ENCODE measurements at regions not wholly inside any gene's neighbourhood (a gene's known extent, or its start where the extent isn't known, plus 50 kb on each side); places are given as distances from the start of the nearest gene placed in this dataset.

- H3K4me1 Mint-ChIP-seq = no peaks in the 10 kb centered on the region
- Histone ChIP-seq H3K4me2 (replicated peaks; ENCODE audit: extremely low read depth, low read length, poor library complexity, severe bottlenecking) (no peak overlapping the region), H3K27ac (ENCODE audit: low read depth in 1 of 2, low read length in 2 of 2) (no peak overlapping the region), H2AFZ (ENCODE audit: insufficient read depth, low read depth, low read length, poor library complexity, severe bottlenecking) (no peak overlapping the region), H3K27me3 (ENCODE audit: control insufficient read depth in 2 of 2, insufficient read depth in 2 of 2, low read length in 2 of 2) (no peaks in the 10 kb centered on the region), H3K4me3 (replicated peaks in 1 of 3; ENCODE audit: low read depth in 2 of 3, low read length in 3 of 3) (no peak overlapping the region), H3K4me1 (ENCODE audit: control insufficient read depth in 1 of 2, insufficient read depth in 2 of 2, low read length in 2 of 2) (no peaks in the 10 kb centered on the region), H3K9ac (ENCODE audit: insufficient read depth, low read length, poor library complexity, severe bottlenecking) (no peak overlapping the region), H4K20me1 (ENCODE audit: insufficient read depth, low read length) (no peaks in the 10 kb centered on the region), H3K79me2 (ENCODE audit: insufficient read depth, low read length) (no peaks in the 10 kb centered on the region), H3K36me3 (replicated peaks in 1 of 2; ENCODE audit: control insufficient read depth in 1 of 2, insufficient read depth in 2 of 2, low read length in 2 of 2) (no peaks in the 10 kb centered on the region), H3K9me3 (replicated peaks in 1 of 2; ENCODE audit: control insufficient read depth in 1 of 2, insufficient read depth in 1 of 2, low read length in 2 of 2) (no peaks in the 10 kb centered on the region)
- H3K36me3 Mint-ChIP-seq = no peaks in the 10 kb centered on the region
- no peak for TF ChIP-seq CTCF (IDR thresholded peaks at IDR 0.05)
- WGBS (ENCODE audit: insufficient coverage) = no CpG with 5 or more reads among the region's 2 CpGs
- no peaks in the 10 kb centered on the region for H3K27me3 Mint-ChIP-seq (ENCODE audit: low read depth in 3 of 3)
- H3K9me3 Mint-ChIP-seq = no peaks in the 10 kb centered on the region
- no peak for DNase-seq
- intact Hi-C loops (cut with micrococcal nuclease) = no loop called here
- H3K4me3 Mint-ChIP-seq = no peak overlapping the region
- no peak overlapping the region for H3K27ac Mint-ChIP-seq
These were observed 477.5 kb upstream of the SEMA3D start for GRCh38 chr7:85664341-85664740.

DNA sequence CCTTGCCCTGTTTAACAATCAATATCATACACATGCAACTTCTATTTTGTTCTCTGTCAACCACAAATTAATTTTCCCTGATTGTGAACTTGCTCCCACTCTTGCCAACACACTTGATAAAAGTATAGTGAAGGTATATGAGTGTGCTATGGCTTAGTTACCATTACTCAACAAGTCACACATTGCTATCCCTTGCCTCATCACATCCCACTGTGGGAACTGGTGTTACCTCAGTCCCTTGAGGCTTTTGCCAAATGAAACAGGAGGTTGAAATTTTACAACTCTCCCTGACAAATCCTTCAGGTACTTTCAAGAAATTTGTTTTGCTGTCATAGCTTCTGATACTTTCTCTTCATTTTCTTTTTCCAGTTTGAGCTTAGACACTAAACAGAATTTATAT lies 472.5 kb upstream of the SEMA3D start:
- H3K27ac Mint-ChIP-seq = no peak overlapping the region
- H3K4me2 ChIP-seq (replicated peaks; ENCODE audit: extremely low read depth, low read length, poor library complexity, severe bottlenecking) = no peak overlapping the region
- H3K4me1 Mint-ChIP-seq = no peaks in the 10 kb centered on the region
- no peak overlapping the region for H2AFZ ChIP-seq (ENCODE audit: insufficient read depth, low read depth, low read length, poor library complexity, severe bottlenecking)
- intact Hi-C loops (cut with micrococcal nuclease) = no loop called here
- H3K27me3 Mint-ChIP-seq (ENCODE audit: low read depth in 3 of 3) = no peaks in the 10 kb centered on the region
- no peaks in the 10 kb centered on the region for H3K4me1 ChIP-seq (ENCODE audit: control insufficient read depth in 1 of 2, insufficient read depth in 2 of 2, low read length in 2 of 2)
- peaks cover 0 to 3% (median 0%) of the 10 kb centered on the region in 7 donors for H3K9me3 Mint-ChIP-seq
- no peak overlapping the region for H3K4me3 ChIP-seq (replicated peaks in 1 of 3; ENCODE audit: low read depth in 2 of 3, low read length in 3 of 3)
- no peak overlapping the region for H3K4me3 Mint-ChIP-seq
- no peak overlapping the region for H3K9ac ChIP-seq (ENCODE audit: insufficient read depth, low read length, poor library complexity, severe bottlenecking)
- H3K36me3 ChIP-seq (replicated peaks in 1 of 2; ENCODE audit: control insufficient read depth in 1 of 2, insufficient read depth in 2 of 2, low read length in 2 of 2) = no peaks in the 10 kb centered on the region
- no peaks in the 10 kb centered on the region for H3K79me2 ChIP-seq (ENCODE audit: insufficient read depth, low read length)
- DNase-seq = no peak
- TF ChIP-seq CTCF (IDR thresholded peaks at IDR 0.05) = no peak
- no peaks in the 10 kb centered on the region for H3K27me3 ChIP-seq (ENCODE audit: control insufficient read depth in 2 of 2, insufficient read depth in 2 of 2, low read length in 2 of 2)
- no peaks in the 10 kb centered on the region for H4K20me1 ChIP-seq (ENCODE audit: insufficient read depth, low read length)
- no peaks in the 10 kb centered on the region for H3K9me3 ChIP-seq (replicated peaks in 1 of 2; ENCODE audit: control insufficient read depth in 1 of 2, insufficient read depth in 1 of 2, low read length in 2 of 2)
- H3K27ac ChIP-seq (ENCODE audit: low read depth in 1 of 2, low read length in 2 of 2) = no peak overlapping the region
- no peaks in the 10 kb centered on the region for H3K36me3 Mint-ChIP-seq
